Nephron (organoid): ENCODE measurements at regions not wholly inside any gene's neighbourhood (a gene's known extent, or its start where the extent isn't known, plus 50 kb on each side); places are given as distances from the start of the nearest gene placed in this dataset.

Experiments
- H3K27ac Mint-ChIP-seq, 3 experiments: 2 replicates each; pipeline ENCODE4 v1.8.0; 2020; ENCODE audit warnings: mixed read lengths in 3 of 3, mild to moderate bottlenecking in 2 of 3, moderate library complexity in 1 of 3
- H3K27me3 Mint-ChIP-seq: 2 replicates; pipeline ENCODE4 v1.8.0; 2021; ENCODE audit warnings: low read depth, mild to moderate bottlenecking, moderate library complexity, mixed read lengths
- H3K36me3 Mint-ChIP-seq: 2 replicates; pipeline ENCODE4 v1.8.0; 2020; ENCODE audit warnings: low read depth, mixed read lengths
- H3K4me1 Mint-ChIP-seq: 2 replicates; pipeline ENCODE4 v1.8.0; 2020; ENCODE audit warnings: mixed read lengths
- H3K4me3 Mint-ChIP-seq, 3 experiments: 2 replicates each; pipeline ENCODE4 v1.8.0; 2020; ENCODE audit warnings: mild to moderate bottlenecking in 3 of 3, mixed read lengths in 3 of 3, moderate library complexity in 2 of 3
- H3K9me3 Mint-ChIP-seq: 2 replicates; pipeline ENCODE4 v1.8.0; 2020; ENCODE audit warnings: mixed read lengths
- TF ChIP-seq, protein P1 (sequence below), 3 experiments: fragments of 200-600 bp; sonication (generic); IDR thresholded peaks; one replicate each; pipeline ENCODE4 v1.5.0; 2021; ENCODE audit warnings: antibody characterized with exemption in 3 of 3; ENCODE audit not compliant: unreplicated experiment in 3 of 3

DNA sequence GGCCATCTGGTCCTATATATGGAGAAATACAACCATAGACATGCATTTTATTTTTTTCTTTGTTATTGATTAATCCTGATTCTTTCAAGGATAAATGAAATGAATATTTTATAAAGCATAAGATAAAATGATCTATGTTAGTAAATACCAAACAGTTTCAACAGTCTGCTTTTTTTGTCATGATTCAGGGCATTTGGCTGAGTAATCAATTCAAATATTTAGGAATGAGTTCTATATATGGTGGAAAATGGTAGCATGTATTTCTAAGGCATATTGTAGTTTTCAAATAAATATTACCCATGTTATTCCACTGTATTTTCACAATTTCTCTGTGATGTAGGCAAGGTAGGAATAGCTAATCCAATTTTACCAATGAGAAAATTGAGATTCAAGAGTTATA is 287.5 kb upstream of the FKBP1C start:
- no peaks in the 10 kb centered on the region for H3K36me3 Mint-ChIP-seq
- TF ChIP-seq, protein P1, sequence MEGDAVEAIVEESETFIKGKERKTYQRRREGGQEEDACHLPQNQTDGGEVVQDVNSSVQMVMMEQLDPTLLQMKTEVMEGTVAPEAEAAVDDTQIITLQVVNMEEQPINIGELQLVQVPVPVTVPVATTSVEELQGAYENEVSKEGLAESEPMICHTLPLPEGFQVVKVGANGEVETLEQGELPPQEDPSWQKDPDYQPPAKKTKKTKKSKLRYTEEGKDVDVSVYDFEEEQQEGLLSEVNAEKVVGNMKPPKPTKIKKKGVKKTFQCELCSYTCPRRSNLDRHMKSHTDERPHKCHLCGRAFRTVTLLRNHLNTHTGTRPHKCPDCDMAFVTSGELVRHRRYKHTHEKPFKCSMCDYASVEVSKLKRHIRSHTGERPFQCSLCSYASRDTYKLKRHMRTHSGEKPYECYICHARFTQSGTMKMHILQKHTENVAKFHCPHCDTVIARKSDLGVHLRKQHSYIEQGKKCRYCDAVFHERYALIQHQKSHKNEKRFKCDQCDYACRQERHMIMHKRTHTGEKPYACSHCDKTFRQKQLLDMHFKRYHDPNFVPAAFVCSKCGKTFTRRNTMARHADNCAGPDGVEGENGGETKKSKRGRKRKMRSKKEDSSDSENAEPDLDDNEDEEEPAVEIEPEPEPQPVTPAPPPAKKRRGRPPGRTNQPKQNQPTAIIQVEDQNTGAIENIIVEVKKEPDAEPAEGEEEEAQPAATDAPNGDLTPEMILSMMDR (IDR thresholded peaks at IDR 0.05; ENCODE audit: unreplicated experiment in 3 of 3), result no peak
- H3K27ac Mint-ChIP-seq, result no peak overlapping the region
- no peaks in the 10 kb centered on the region for H3K27me3 Mint-ChIP-seq
- no peaks in the 10 kb centered on the region for H3K9me3 Mint-ChIP-seq
- H3K4me1 Mint-ChIP-seq, result no peaks in the 10 kb centered on the region
- H3K4me3 Mint-ChIP-seq, result no peak overlapping the region

DNA sequence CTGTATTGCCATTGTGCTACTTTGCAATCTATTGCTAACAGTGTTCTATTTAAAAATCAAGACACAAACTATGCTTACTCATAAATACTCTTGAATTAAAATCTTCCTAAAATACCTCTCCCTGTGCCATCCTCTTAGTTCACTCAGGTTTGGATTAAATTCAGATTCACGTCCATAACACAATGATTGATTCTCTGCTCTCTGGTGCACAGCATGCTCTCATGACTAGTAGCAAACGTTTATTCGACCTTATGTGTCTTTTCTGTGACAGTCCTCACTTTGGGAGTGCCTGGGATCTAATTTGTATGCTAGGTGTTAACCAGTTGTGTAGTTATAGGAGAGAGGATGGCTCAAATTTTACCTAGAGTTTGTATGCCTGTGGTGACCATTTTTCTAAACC is 270.4 kb upstream of the FKBP1C start:
- H3K36me3 Mint-ChIP-seq, result no peaks in the 10 kb centered on the region
- no peak overlapping the region for H3K4me3 Mint-ChIP-seq
- H3K27me3 Mint-ChIP-seq, result no peaks in the 10 kb centered on the region
- no peaks in the 10 kb centered on the region for H3K9me3 Mint-ChIP-seq
- H3K27ac Mint-ChIP-seq, result no peak overlapping the region
- TF ChIP-seq, protein P1 (IDR thresholded peaks at IDR 0.05; ENCODE audit: unreplicated experiment in 3 of 3), result no peak
- H3K4me1 Mint-ChIP-seq, result no peaks in the 10 kb centered on the region

DNA sequence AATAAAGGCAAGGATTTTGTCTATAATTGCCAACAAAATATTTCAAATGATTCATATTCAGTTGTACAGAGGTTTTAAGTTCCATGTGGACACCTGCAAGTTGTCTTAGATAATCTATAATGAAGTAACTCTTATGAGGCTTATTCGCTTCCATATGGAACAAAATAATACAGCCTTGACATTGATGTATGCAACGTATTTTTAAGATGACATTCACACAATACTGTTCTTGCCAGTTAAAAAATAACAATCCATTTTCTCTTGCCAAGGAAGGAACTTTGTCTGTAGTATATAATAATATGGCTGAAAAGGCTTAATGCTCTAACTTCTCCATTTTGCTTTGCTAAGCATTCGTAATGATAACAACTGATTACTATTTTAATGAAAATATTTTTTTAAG is 269.3 kb upstream of the FKBP1C start:
- H3K4me3 Mint-ChIP-seq, result no peak overlapping the region
- no peaks in the 10 kb centered on the region for H3K27me3 Mint-ChIP-seq
- H3K36me3 Mint-ChIP-seq, result no peaks in the 10 kb centered on the region
- TF ChIP-seq, protein P1 (IDR thresholded peaks at IDR 0.05; ENCODE audit: unreplicated experiment in 3 of 3), result no peak
- H3K4me1 Mint-ChIP-seq, result no peaks in the 10 kb centered on the region
- H3K9me3 Mint-ChIP-seq, result no peaks in the 10 kb centered on the region
- no peak overlapping the region for H3K27ac Mint-ChIP-seq

DNA sequence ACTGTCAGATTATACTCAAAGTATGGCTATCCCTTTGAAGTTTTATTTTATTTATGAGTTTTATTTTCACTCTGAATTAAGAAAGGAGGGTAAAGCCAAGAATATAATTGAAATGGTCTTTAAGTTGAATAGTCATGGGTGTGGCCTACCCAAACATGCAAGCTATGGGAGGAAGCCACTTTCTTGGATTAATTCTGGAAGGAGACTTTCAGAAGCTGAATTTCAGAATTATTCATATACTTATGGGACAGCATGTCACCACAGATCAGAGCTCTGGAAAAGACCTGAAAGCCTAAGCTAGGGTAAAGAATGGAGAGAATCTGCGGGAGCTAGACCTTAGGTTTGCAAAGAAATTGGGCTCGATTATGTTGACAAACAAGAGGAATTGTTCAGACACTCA is 242.4 kb upstream of the FKBP1C start:
- H3K27ac Mint-ChIP-seq, result peak overlapping the region in 1 of 3 experiments; percentile 81
- H3K27me3 Mint-ChIP-seq, result no peaks in the 10 kb centered on the region

DNA sequence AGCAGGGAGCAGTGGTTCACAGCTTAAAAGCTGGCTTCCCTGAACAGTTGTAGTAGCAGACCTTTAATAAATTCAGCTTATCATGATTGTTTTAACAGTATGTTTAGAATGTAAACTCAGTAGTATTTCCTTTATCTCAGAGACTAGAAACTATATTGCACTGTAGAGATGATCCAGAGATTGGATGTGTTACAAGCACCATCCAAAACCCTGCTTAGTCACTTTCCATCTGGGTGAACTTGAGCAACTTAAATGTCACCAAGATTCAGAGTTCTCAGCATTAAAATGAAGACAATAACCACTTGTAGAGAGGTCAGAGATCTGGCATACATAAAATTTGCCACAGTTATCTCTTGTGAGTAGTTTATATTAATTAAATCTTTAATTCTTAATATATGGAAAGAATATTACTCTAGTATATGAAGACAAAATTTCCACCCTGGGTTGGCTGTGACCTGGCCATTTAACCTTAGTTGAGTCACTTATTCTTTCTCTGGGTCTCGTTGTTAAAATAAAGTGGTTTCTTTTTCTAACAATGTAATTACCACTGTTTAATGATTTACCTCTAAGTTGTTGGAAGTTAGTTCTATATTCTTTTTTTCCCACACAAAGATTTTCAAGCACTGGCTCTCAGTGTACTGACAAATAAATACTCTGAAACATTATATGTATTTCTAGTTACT is 239.2 kb upstream of the FKBP1C start:
- Mint-ChIP-seq H3K4me3 (no peak overlapping the region), H3K27me3 (no peaks in the 10 kb centered on the region), H3K36me3 (no peaks in the 10 kb centered on the region), H3K4me1 (peaks cover 7% of the 10 kb centered on the region), H3K9me3 (no peaks in the 10 kb centered on the region), H3K27ac (peak overlapping the region; percentile 73 to 93 (median 86))
- TF ChIP-seq, protein P1 (IDR thresholded peaks at IDR 0.05; ENCODE audit: unreplicated experiment in 3 of 3), result no peak

More for the DNA sequence above, 242.4 kb upstream of the FKBP1C start:
- H3K4me3 Mint-ChIP-seq, result no peak overlapping the region
- TF ChIP-seq, protein P1 (IDR thresholded peaks at IDR 0.05; ENCODE audit: unreplicated experiment in 3 of 3), result no peak
- H3K4me1 Mint-ChIP-seq, result peaks cover 7% of the 10 kb centered on the region
- H3K9me3 Mint-ChIP-seq, result no peaks in the 10 kb centered on the region
- H3K36me3 Mint-ChIP-seq, result no peaks in the 10 kb centered on the region

DNA sequence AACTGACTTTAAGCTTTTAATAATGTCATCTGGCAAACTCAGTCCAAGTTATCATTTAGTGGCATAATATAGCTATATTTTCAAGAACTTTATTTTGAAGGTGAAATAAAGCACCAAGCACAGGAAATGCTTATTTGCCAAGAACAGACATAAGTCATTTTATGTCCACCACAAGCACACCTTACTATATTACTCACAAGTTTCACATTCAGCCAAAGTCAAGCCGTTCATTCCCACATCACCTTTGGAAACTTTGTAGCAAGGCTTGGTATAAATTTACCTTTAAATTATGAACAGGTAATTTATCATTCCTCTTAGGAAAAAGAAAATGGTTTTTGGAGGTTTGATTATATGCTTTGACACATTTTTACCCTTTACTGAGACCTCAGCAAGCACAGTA is 236.8 kb upstream of the FKBP1C start:
- Mint-ChIP-seq H3K27ac (peak overlapping the region in 2 of 3 experiments; percentile 71 to 85), H3K9me3 (no peaks in the 10 kb centered on the region), H3K27me3 (no peaks in the 10 kb centered on the region), H3K4me1 (peaks cover 7% of the 10 kb centered on the region), H3K4me3 (no peak overlapping the region), H3K36me3 (no peaks in the 10 kb centered on the region)
- TF ChIP-seq, protein P1 (IDR thresholded peaks at IDR 0.05; ENCODE audit: unreplicated experiment in 3 of 3), result no peak
